B cell (primary cell): ENCODE measurements at regions not wholly inside any gene's neighbourhood (a gene's known extent, or its start where the extent isn't known, plus 50 kb on each side); places are given as distances from the start of the nearest gene placed in this dataset.

Experiments used
- ATAC-seq: fragments of 200-7000 bp; cut with Tn5 transposase; one replicate; pipeline ENCODE4 v1.10.0; 2021; ENCODE audit warnings: low read depth, mild to moderate bottlenecking, moderate number of reproducible peaks, moderate library complexity
- CTCF ChIA-PET: fragments of 350-600 bp; sonication (Branson Sonifier 250); formaldehyde crosslinking; loops from one replicate; lab custom pipeline; 2021; ENCODE audit warnings: antibody characterized with exemption, inconsistent platforms; lab: Charles Lee
- POLR2A ChIA-PET: fragments of 350-600 bp; sonication (Branson Sonifier 250); formaldehyde crosslinking; loops from one replicate; lab custom pipeline; 2021; ENCODE audit warnings: antibody characterized with exemption; lab: Charles Lee
- DNase-seq: peaks from one replicate; pipeline ENCODE4 v3.0.0; 2013
- H2AFZ ChIP-seq: 2 replicates; pipeline ENCODE4 v1.6.1; 2012; ENCODE audit warnings: mild to moderate bottlenecking, low read depth, low read length; ENCODE audit not compliant: insufficient read depth, poor library complexity, severe bottlenecking
- H3K27ac ChIP-seq, 2 donors: 1 replicate in 1 of 2; 2 replicates in 1 of 2; pipeline ENCODE4 v1.5.1; 2012 to 2013; ENCODE audit warnings: low read length in 2 of 2, mild to moderate bottlenecking in 2 of 2, moderate library complexity in 1 of 2
- H3K27me3 ChIP-seq, 4 experiments: fragments of 200-600 bp in 1 of 4; sonication (generic) in 1 of 4; replicated peaks in 1 of 4; 1 replicate in 2 of 4; 2 replicates in 2 of 4; pipeline versions ENCODE4 v1.6.1 to v1.7.0; 2013 to 2016; ENCODE audit warnings: low read length in 3 of 4, mild to moderate bottlenecking in 2 of 4, mixed read lengths in 1 of 4, moderate library complexity in 1 of 4; ENCODE audit not compliant: insufficient read depth in 4 of 4, control insufficient read depth in 3 of 4; ENCODE audit errors: control extremely low read depth in 1 of 4
- H3K36me3 ChIP-seq, 2 experiments: replicated peaks in 1 of 2; 1 replicate in 1 of 2; 2 replicates in 1 of 2; pipeline versions ENCODE4 v1.6.1 to v1.7.1; 2013; ENCODE audit warnings: low read length in 1 of 2; ENCODE audit not compliant: insufficient read depth in 2 of 2, control insufficient read depth in 1 of 2; ENCODE audit errors: control extremely low read depth in 1 of 2, extremely low read depth in 1 of 2
- H3K4me1 ChIP-seq, 2 donors: fragments of 200-600 bp in 1 of 2; sonication (generic) in 1 of 2; 1 replicate in 1 of 2; 2 replicates in 1 of 2; pipeline versions ENCODE4 v1.5.1 to v1.6.1; 2013 to 2017; ENCODE audit warnings: low read length in 2 of 2; ENCODE audit not compliant: control insufficient read depth in 2 of 2, insufficient read depth in 2 of 2
- H3K4me2 ChIP-seq: replicated peaks from 2 replicates; pipeline ENCODE3; 2012; ENCODE audit warnings: mild to moderate bottlenecking, low read depth, low read length; ENCODE audit not compliant: poor library complexity, severe bottlenecking
- H3K4me3 ChIP-seq, 5 experiments: fragments of 200-600 bp in 1 of 5; sonication (generic) in 1 of 5; 1 replicate in 3 of 5; 2 replicates in 2 of 5; pipeline versions ENCODE4 v1.5.1 to v1.7.0; 2011 to 2016; ENCODE audit warnings: low read length in 4 of 5, mild to moderate bottlenecking in 4 of 5, low read depth in 2 of 5, control low read depth in 1 of 5, moderate library complexity in 1 of 5; ENCODE audit not compliant: insufficient read depth in 1 of 5; ENCODE audit errors: control extremely low read depth in 1 of 5, extremely low read depth in 1 of 5
- H3K79me2 ChIP-seq: fragments of 200-600 bp; sonication (generic); one replicate; pipeline ENCODE4 v1.6.0; 2016; ENCODE audit warnings: low read length; ENCODE audit not compliant: control insufficient read depth, insufficient read depth
- H3K9ac ChIP-seq: fragments of 200-600 bp; sonication (generic); 2 replicates; pipeline ENCODE4 v1.6.1; 2017; ENCODE audit warnings: mild to moderate bottlenecking, low read length, moderate library complexity
- H3K9me3 ChIP-seq, 3 donors: one replicate each; pipeline versions ENCODE4 v1.6.1 to v1.7.1; 2013; ENCODE audit warnings: low read length in 2 of 3; ENCODE audit not compliant: control insufficient read depth in 2 of 3, insufficient read depth in 1 of 3; ENCODE audit errors: control extremely low read depth in 1 of 3
- H4K20me1 ChIP-seq: 2 replicates; pipeline ENCODE4 v1.6.0; 2012; ENCODE audit warnings: mild to moderate bottlenecking, low read length; ENCODE audit not compliant: insufficient read depth, control insufficient read depth, poor library complexity, severe bottlenecking
- H3K27ac Mint-ChIP-seq: one replicate; pipeline ENCODE4 v1.8.0; 2021; ENCODE audit warnings: mixed read lengths
- H3K27me3 Mint-ChIP-seq: one replicate; pipeline ENCODE4 v1.8.0; 2021; ENCODE audit warnings: mixed read lengths
- H3K4me1 Mint-ChIP-seq: one replicate; pipeline ENCODE4 v1.8.0; 2021; ENCODE audit warnings: mixed read lengths
- H3K4me3 Mint-ChIP-seq: one replicate; pipeline ENCODE4 v1.8.0; 2021; ENCODE audit warnings: mixed read lengths
- H3K9me3 Mint-ChIP-seq: one replicate; pipeline ENCODE4 v1.8.0; 2022; ENCODE audit warnings: mixed read lengths; ENCODE audit not compliant: insufficient read depth
- CTCF ChIP-seq: fragments of 200-600 bp; IDR thresholded peaks from one replicate; pipeline ENCODE4 v1.8.0; 2022; ENCODE audit warnings: antibody characterized with exemption, mild to moderate bottlenecking
- EZH2 ChIP-seq: IDR thresholded peaks from 2 replicates; pipeline ENCODE4 v1.6.1; 2012; ENCODE audit warnings: borderline replicate concordance, low read depth, mild to moderate bottlenecking, moderate library complexity, low read length; ENCODE audit not compliant: insufficient read depth, poor library complexity, severe bottlenecking
- WGBS: methylation state at CpG from one replicate; pipeline ENCODE4 v1.1.5; 2013; ENCODE audit warnings: missing lambda C conversion rate; ENCODE audit not compliant: insufficient coverage; 5-methylcytosine and 5-hydroxymethylcytosine counted together
- intact Hi-C: fragments of 100-400 bp; cut with micrococcal nuclease; formaldehyde crosslinking; loops from one replicate; pipeline ENCODE4 v1.10.0; 2022

- Histone ChIP-seq H2AFZ (no peak overlapping the region), H3K4me3 (no peak overlapping the region), H3K79me2 (no peaks in the 10 kb centered on the region), H3K27ac (no peak overlapping the region), H3K9me3 (peaks cover 0 to 7% (median 7%) of the 10 kb centered on the region in 3 donors), H3K27me3 (no peaks in the 10 kb centered on the region), H3K36me3 (no peaks in the 10 kb centered on the region), H3K4me1 (no peaks in the 10 kb centered on the region), H3K9ac (no peak overlapping the region), H3K4me2 (no peak overlapping the region), H4K20me1 (no peaks in the 10 kb centered on the region)
- Mint-ChIP-seq H3K27me3 (no peaks in the 10 kb centered on the region), H3K4me1 (no peaks in the 10 kb centered on the region), H3K27ac (no peak overlapping the region), H3K9me3 (peaks cover 18% of the 10 kb centered on the region), H3K4me3 (no peak overlapping the region)
- whole genome bisulfite sequencing, result no CpG with 5 or more reads among the region's 1 CpG
- ATAC-seq (no peak), DNase-seq (no peak)
- CTCF ChIA-PET, result no interaction called here
- no peak for TF ChIP-seq CTCF
- no peak for TF ChIP-seq EZH2
- intact Hi-C loops, result loop anchor here (10.0 kb wide), 1 partner anchor 56 kb away; no protein-coding TSS in a partner anchor
- POLR2A ChIA-PET, result no interaction called here
These were observed 290.1 kb downstream of the MAP2K4 start for GRCh38 chr17:12310811-12311210.

- no peak overlapping the region for H3K9ac ChIP-seq
- H3K4me3 ChIP-seq, result no peak overlapping the region
- ATAC-seq (no peak), DNase-seq (no peak)
- no peaks in the 10 kb centered on the region for H4K20me1 ChIP-seq
- H2AFZ ChIP-seq, result no peak overlapping the region
- H3K36me3 ChIP-seq, result no peaks in the 10 kb centered on the region
- H3K4me2 ChIP-seq, result no peak overlapping the region
- Mint-ChIP-seq H3K27ac (no peak overlapping the region), H3K4me1 (no peaks in the 10 kb centered on the region), H3K27me3 (no peaks in the 10 kb centered on the region), H3K4me3 (no peak overlapping the region), H3K9me3 (peaks cover 18% of the 10 kb centered on the region)
- no peaks in the 10 kb centered on the region for H3K4me1 ChIP-seq
- intact Hi-C loops, result loop anchor here (10.0 kb wide), 1 partner anchor 58 kb away; no protein-coding TSS in a partner anchor
- TF ChIP-seq CTCF (no peak), EZH2 (no peak)
- ChIA-PET POLR2A (no interaction called here), CTCF (no interaction called here)
- no peaks in the 10 kb centered on the region for H3K27me3 ChIP-seq
- no peak overlapping the region for H3K27ac ChIP-seq
- peaks cover 0 to 7% (median 7%) of the 10 kb centered on the region in 3 donors for H3K9me3 ChIP-seq
- no peaks in the 10 kb centered on the region for H3K79me2 ChIP-seq
These were observed 292.0 kb downstream of the MAP2K4 start for GRCh38 chr17:12312692-12313091.
